Heart right ventricle (tissue), 16 donors: ENCODE measurements at regions not wholly inside any gene's neighbourhood (a gene's known extent, or its start where the extent isn't known, plus 50 kb on each side); places are given as distances from the start of the nearest gene placed in this dataset.

Experiments
- ATAC-seq, 8 donors: fragments of 200-7000 bp; cut with Tn5 transposase; one replicate each; pipeline ENCODE4 v1.9.1; 2020; ENCODE audit warnings: mild to moderate bottlenecking in 8 of 8, moderate library complexity in 8 of 8, moderate number of reproducible peaks in 1 of 8
- DNase-seq, 2 donors: peaks; one replicate each; pipeline ENCODE4 v3.0.0-alpha.2; 2020
- H3K27ac ChIP-seq, 10 donors: fragments of 200-600 bp; sonication (generic) in 2 of 10; one replicate each; pipeline versions ENCODE4 v1.5.0 to v1.8.0; 2020 to 2022; ENCODE audit warnings: mild to moderate bottlenecking in 3 of 10
- H3K27me3 ChIP-seq, 7 donors: fragments of 200-600 bp; one replicate each; pipeline ENCODE4 v1.8.0; 2021 to 2022; ENCODE audit warnings: mild to moderate bottlenecking in 2 of 7
- H3K36me3 ChIP-seq, 9 donors: fragments of 200-600 bp; sonication (generic) in 1 of 9; one replicate each; pipeline versions ENCODE4 v1.5.0 to v1.8.0; 2020 to 2022; ENCODE audit warnings: mild to moderate bottlenecking in 2 of 9
- H3K4me1 ChIP-seq, 9 donors: fragments of 200-600 bp; sonication (generic) in 1 of 9; one replicate each; pipeline versions ENCODE4 v1.5.0 to v1.8.0; 2020 to 2022; ENCODE audit warnings: mild to moderate bottlenecking in 4 of 9
- H3K4me3 ChIP-seq, 10 donors: fragments of 200-600 bp; sonication (generic) in 2 of 10; one replicate each; pipeline versions ENCODE4 v1.5.0 to v1.8.0; 2020 to 2022; ENCODE audit warnings: mild to moderate bottlenecking in 7 of 10, moderate library complexity in 2 of 10
- H3K9me3 ChIP-seq, 11 donors: fragments of 200-600 bp in 10 of 11; sonication (generic) in 2 of 11; one replicate each; pipeline versions ENCODE4 v1.5.0 to v1.8.0; 2013 to 2022; ENCODE audit warnings: mild to moderate bottlenecking in 2 of 11, control low read depth in 1 of 11, moderate library complexity in 1 of 11
- CTCF ChIP-seq, 9 donors: fragments of 200-600 bp; sonication (generic) in 2 of 9; IDR thresholded peaks; one replicate each; pipeline versions ENCODE4 v1.5.0 to v1.8.0; 2021 to 2022; ENCODE audit warnings: antibody characterized with exemption in 9 of 9, mild to moderate bottlenecking in 5 of 9, moderate library complexity in 1 of 9
- whole genome bisulfite sequencing, 2 donors: extraction: QIAGEN DNeasy Blood & Tissue Kit; methylation state at CpG; one replicate each; pipeline ENCODE4 v1.1.7; 2013; ENCODE audit warnings: inconsistent platforms in 1 of 2; 5-methylcytosine and 5-hydroxymethylcytosine counted together
- intact Hi-C, 10 donors: fragments of 100-400 bp; cut with DNase I; formaldehyde crosslinking; loops; one replicate each; pipeline versions ENCODE4 v1.11.1 to v1.14.2; 2022
- donor health status: Arrhythmogenic right ventricular cardiomyopathy.
- donor health status: ischemic (EF 13 %, LVEDD 7.1; RV severe dilation, severe dysfunction).
- donor health status: healthy with polysubstance abuse.
- donor health status: DM: no; HTN: yes; CAD: no.
- donor health status: DM: no; HTN: no; CAD: no.
- donor health status: ischemic (EF 25% LVEDD 6.9; RV normal size, moderate dysfunction).
- donor health status: ischemic (EF 25% LVEDD 5.7; RV mildly dilated, moderate dysfunction).
- donor health status: healthy.
- donor health status: DM: yes; HTN: yes; CAD: no.
- donor health status: Ischemic cardiomyopathy.
- donor health status: ischemic (EF 35%, LVEDD 5.7; RV mildly dilated, moderate dysfunction).
- donor health status: nonischemic (EF 11% LVEDD 7.7; RV severe dilation, severe dysfunction).
- donor health status: DM: yes; HTN: yes; CAD: no.
- donor health status: PGD.
- donor health status: ischemic (EF 29% LVEDD 5.4; RV normal size, mild dysfunction).
- donor health status: nonischemic (EF 23%, LVEDD 6.1; RV moderate dilation, normal function).

- Histone ChIP-seq H3K4me1 (peaks cover 0 to 14% (median 0%) of the 10 kb centered on the region in 9 donors), H3K27me3 (peaks cover 0 to 5% (median 0%) of the 10 kb centered on the region in 7 donors), H3K27ac (no peak overlapping the region), H3K36me3 (no peaks in the 10 kb centered on the region), H3K4me3 (no peak overlapping the region), H3K9me3 (no peaks in the 10 kb centered on the region)
- TF ChIP-seq CTCF (IDR thresholded peaks at IDR 0.05) = no peak
- DNase-seq (no peak), ATAC-seq (no peak)
- intact Hi-C loops = no loop called here
- WGBS, 2 donors = 84 to 89% methylated on average over 3 of the region's 3 CpGs
Observed at GRCh38 chr1:64328193-64328592, 124.8 kb downstream of the UBE2U start.

- H3K9me3 ChIP-seq = no peaks in the 10 kb centered on the region
- H3K4me3 ChIP-seq = no peak overlapping the region
- H3K36me3 ChIP-seq = no peaks in the 10 kb centered on the region
- no peak for TF ChIP-seq CTCF (IDR thresholded peaks at IDR 0.05)
- peaks cover 0 to 5% (median 0%) of the 10 kb centered on the region in 7 donors for H3K27me3 ChIP-seq
- WGBS, 2 donors = 55% methylated on average over 4 of the region's 4 CpGs
- DNase-seq (no peak), ATAC-seq (no peak)
- H3K4me1 ChIP-seq = peaks cover 0 to 11% (median 0%) of the 10 kb centered on the region in 9 donors
- H3K27ac ChIP-seq = no peak overlapping the region
- intact Hi-C loops = no loop called here
Observed at GRCh38 chr1:64330839-64331238, 127.4 kb downstream of the UBE2U start.

- 72 to 77% methylated on average over 4 of the region's 4 CpGs for WGBS, 2 donors
- no peak for TF ChIP-seq CTCF (IDR thresholded peaks at IDR 0.05)
- ATAC-seq = no peak
- intact Hi-C loops = loop anchor here in 1 of 10 donors (5.0 kb wide), 1 partner anchor 1917 kb away; no protein-coding TSS in a partner anchor
- H3K4me3 ChIP-seq = no peak overlapping the region
- no peak overlapping the region for H3K27ac ChIP-seq
- no peak for DNase-seq
- no peaks in the 10 kb centered on the region for H3K36me3 ChIP-seq
- H3K9me3 ChIP-seq = no peaks in the 10 kb centered on the region
- no peaks in the 10 kb centered on the region for H3K27me3 ChIP-seq
- peaks cover 0 to 3% (median 0%) of the 10 kb centered on the region in 9 donors for H3K4me1 ChIP-seq
Observed at GRCh38 chr1:64335636-64336035, 132.2 kb downstream of the UBE2U start.

GRCh38 chr1:64337475-64337874 lies 132.5 kb upstream of the CACHD1 start:
- DNase-seq (no peak), ATAC-seq (no peak)
- H3K36me3 ChIP-seq = no peaks in the 10 kb centered on the region
- H3K27me3 ChIP-seq = no peaks in the 10 kb centered on the region
- intact Hi-C loops = loop anchor here in 1 of 10 donors (5.0 kb wide), 1 partner anchor 1915 kb away; no protein-coding TSS in a partner anchor
- no peak overlapping the region for H3K4me3 ChIP-seq
- peaks cover 0 to 3% (median 0%) of the 10 kb centered on the region in 9 donors for H3K4me1 ChIP-seq
- no peak for TF ChIP-seq CTCF (IDR thresholded peaks at IDR 0.05)
- WGBS, 2 donors = 93 to 95% methylated on average over 4 of the region's 4 CpGs
- H3K27ac ChIP-seq = no peak overlapping the region
- no peaks in the 10 kb centered on the region for H3K9me3 ChIP-seq
